Hippocampal formation (tissue), 2 donors: ENCODE measurements at regions not wholly inside any gene's neighbourhood (a gene's known extent, or its start where the extent isn't known, plus 50 kb on each side); places are given as distances from the start of the nearest gene placed in this dataset.

Experiments used
- DNase-seq, 2 donors: peaks; one replicate each; lab custom pipeline; 2025; lab: John Stamatoyannopoulos, UW

DNA sequence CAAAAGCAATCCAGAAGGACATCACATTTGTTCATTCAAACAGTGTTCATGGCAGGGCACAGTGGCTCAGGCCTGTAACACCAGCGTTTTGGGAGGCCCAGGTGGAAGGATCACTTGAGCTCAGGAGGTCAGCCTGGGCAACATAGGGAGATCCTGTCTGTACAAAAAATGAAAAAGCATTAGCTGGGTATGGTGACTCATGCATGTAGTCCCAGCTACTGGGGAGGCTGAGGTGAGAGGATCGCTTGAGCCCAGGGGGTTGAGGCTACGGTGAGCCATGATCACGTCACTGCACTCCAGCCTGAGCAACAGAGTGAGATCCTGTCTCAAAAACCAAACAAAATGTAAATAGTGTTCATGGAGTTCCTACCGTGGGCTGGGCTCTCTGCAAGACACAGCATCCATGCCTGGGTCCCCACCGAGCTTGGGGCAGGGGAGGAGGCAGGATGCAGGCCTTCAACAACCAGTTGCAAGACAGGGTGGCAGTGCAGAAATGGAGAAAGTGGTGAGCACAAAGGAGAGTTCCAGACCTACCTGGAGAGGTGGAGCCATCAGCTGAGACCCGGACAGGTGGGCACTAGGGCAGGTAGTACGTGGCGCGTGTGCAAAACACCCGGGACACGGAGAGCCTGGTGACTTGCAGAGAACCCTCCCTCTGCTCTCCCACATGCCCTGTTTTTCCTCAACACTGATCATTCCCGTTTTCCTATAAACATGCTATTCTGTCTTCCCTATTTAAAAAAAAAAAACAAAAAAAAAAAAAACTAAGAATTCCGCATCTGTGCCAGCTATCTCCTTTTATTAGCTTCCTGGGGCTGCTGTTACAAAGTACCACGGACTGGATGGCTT is 138.9 kb downstream of the TOMM20 start:
- no peak for DNase-seq

- no peak for DNase-seq
These were observed 139.6 kb downstream of the TOMM20 start for GRCh38 chr1:234989019-234989418.

- DNase-seq = no peak
These were observed 140.1 kb downstream of the TOMM20 start for GRCh38 chr1:234988536-234988935.

DNA sequence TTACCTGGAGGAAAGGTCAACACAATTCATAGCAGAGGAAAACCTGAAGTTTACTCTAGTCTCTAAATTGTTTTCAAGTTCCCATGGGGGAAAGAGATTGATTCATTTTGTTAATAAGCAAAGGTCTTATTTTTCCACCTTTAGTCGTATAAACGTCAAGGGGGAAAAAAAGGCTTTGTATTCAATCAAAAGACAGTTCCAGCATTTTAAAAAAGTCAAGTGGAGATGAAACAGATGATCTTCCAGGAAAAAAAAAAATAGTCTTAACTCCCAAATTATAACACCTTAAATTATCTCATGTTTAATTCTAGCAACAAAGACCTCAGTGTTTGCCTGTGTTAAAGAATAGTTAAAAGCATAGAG is 140.5 kb downstream of the TOMM20 start:
- no peak for DNase-seq

DNA sequence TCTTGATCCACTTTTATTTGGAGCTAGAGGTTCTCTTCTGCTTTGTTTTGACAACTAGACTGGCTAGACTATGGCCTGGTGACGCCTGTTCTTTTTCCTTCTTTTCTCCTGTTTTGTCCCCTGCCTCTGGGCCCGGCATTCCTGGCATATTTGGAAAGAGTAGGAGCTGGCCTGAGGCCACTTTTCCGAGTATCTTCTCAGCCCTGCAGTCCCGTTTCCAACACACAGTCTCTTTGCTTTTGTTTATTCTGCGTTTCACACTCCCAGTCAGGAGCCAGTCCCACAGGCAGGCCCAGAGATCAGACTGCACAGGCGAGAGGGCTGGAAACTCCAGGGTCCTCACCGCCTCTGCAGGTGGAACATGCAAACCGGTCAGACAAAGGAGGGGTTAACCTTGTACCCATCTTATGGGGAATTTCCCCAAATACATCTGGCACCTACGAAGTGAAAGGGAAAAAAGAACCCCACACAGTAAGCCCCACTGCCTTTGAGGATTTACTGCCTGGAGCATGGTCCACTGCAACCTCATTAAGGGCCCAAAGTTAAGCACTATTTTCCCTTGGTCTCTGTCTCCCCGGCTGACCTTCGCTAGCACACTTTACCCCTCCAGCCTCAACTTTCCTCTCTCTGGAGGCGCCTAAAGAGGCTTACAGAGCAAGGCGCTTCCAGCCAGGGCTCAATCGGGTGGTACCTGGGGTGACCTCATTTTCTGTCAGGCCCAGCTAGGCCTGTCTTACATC is 141.1 kb downstream of the TOMM20 start:
- peak; percentile 11 to 19 for DNase-seq

DNA sequence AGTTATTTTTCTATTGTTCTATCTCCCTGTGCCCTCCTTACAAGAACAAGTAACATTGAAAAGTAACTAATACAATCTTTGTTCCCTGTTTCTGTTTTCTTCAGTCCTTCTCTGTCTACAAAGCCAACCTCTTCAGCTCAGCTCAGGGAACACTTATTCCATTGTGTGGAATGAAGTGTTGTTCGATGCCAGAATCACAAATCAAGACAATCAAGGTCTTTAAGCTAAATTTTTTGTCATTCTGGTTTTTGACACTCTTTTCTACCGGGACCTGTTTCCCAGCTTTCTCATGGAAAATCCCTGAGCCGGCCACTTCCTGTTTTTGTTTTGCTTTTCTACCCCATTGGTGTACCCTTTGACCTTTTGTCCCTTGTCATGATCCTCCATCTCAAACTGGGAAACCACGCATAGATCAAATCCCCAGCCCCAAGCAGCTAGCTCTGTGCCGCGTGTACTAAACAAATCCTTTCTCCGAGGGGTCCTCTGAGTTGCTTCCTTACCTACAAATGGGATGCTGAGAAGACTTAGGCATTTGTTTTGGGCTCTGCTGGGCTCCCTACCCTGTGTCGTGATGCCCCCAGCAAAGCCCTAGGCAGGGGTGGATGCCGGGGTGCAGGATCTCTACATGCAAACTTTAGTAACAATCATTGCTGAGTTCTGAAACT is 141.8 kb downstream of the TOMM20 start:
- no peak for DNase-seq

- no peak for DNase-seq
These were observed 142.9 kb downstream of the TOMM20 start for GRCh38 chr1:234985516-234986294.

- DNase-seq = no peak
These were observed 143.6 kb downstream of the TOMM20 start for GRCh38 chr1:234985007-234985370.

DNA sequence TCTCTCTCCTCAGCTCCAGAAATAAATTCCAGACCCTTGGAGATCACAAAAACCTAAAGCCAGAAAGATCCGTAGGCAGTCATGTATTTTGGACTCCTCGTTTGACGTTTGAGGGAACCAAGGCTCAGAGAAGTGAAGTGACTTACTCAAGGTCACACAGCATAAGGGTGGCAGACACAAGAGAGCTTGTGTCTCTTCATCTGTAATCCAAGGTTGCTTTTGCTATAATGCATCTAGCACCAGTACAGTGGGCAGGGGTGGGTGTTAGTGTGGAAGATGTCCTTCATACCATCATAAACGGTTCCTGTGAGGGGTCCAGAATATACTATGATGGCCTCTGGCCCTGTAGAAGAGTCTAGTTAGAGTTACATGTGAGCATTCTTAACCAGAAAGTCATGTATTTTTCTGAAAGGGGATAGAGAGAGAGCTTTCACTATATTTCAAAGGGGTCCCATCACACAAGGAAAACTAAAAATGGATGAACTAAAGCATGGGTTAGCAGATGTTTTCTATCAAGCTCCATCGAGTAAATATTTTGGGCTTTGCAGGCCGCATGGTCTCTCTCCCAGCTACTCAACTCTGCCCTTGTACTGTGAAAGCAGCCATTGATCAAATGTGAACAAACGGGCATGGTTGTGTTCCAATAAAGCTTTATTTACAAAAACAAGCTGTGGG is 144.9 kb downstream of the TOMM20 start:
- DNase-seq = no peak

DNA sequence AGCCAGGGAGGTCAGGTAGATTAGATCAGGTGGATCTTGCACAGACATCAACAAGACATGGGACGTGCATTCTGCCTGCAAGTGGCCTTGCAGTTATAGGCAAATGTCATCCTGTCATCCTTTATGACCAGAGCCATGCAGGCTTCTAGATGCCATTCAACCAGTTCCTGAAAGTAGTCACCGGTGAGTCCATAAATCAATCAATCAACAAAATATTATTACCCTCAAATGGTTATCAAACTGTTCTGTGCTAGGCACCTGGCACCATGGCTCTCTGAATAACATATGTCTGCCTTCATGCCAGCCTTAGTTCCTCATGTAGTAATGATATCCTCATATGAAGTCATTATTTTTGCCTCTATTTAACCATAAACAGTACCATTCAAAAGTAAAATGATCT is 146.9 kb downstream of the TOMM20 start:
- DNase-seq = no peak

DNA sequence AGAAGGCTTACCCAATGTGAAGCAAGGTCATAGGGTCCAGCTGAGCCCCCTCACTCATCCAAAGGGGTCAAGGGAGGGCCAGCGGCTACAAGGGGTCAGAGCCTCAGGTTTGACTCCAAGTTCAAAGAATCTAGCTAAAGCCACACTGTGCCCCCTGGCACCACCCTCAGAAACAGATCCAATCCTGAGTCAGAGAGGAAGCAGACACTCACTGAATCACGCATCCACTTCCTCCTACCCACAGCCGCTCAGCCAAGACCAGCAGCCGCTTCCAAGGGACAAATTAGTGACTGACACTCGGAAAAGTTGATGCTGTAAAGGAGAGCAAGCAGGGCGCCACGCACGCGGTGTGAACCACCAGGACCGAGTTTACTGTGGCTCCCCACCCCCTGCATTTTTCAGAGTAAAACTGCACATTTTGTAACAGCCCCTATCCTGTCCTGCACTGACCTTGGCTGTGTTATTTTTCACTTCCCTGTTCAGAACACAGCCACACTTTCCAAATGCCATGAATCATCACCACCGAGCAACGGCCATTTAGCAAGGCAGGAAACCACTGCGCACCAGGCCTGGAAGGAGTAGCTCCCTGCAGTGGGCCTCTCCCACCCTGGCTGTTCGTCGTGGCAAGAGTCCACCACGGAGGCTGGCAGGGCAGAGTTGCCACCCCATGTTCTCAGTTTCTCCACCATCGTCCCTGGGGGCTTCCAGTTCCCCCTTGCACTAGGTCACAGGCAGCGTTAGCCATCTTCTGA is 147.8 kb downstream of the TOMM20 start:
- DNase-seq = peak; percentile 15 to 65

- DNase-seq = no peak
These were observed 148.4 kb downstream of the TOMM20 start for GRCh38 chr1:234980291-234980644.

- DNase-seq = no peak
These were observed 149.0 kb downstream of the TOMM20 start for GRCh38 chr1:234979296-234980279.

- peak; percentile 69 to 76 for DNase-seq
These were observed 150.0 kb downstream of the TOMM20 start for GRCh38 chr1:234978397-234979295.

GRCh38 chr1:234977875-234978396 is 150.7 kb downstream of the TOMM20 start:
- no peak for DNase-seq

DNA sequence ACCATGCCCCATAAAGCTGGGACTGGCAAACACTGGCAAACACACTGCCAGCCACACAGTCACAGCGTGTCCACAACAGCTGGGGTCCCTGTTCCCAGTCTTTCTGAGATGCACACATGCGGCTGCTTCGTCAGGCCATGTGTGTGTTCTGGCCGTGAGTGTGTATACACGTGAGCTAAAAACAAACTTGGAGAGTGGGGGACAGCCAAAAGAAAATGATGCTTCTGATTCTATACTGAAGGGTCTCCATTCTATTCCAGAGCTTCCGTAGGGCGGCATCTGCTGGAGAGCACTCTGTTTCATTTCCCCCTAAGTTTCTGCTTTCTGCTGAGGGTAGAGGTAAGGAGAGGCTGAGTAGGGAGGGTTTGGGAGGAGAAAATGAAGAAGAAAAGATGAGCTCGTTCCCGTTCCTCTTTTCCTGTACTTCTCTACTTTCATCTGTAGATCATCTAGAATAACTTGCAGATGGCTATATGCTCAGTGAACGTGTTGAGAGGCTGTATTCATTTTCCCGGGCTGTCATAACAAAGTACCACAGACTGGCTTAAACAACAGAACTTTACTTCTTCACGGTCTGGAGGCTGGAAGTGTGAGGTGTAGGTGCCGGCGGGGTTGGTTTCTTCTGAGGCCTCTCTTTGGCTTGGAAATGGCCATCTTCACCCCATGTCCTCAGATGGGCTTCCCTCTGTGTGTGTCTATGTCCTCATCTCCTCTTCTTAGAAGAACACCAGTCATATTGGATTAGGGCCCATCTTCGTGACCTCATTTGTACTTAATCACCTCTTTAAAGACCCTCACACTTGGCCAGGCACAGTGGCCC is 151.6 kb downstream of the TOMM20 start:
- no peak for DNase-seq
